NB4 (cell line): ENCODE measurements at regions not wholly inside any gene's neighbourhood (a gene's known extent, or its start where the extent isn't known, plus 50 kb on each side); places are given as distances from the start of the nearest gene placed in this dataset.

Source experiments
- MYC ChIP-seq: IDR thresholded peaks from 2 replicates; pipeline ENCODE4 v1.6.1; 2011; ENCODE audit warnings: low read depth, low read length
- POLR2A ChIP-seq: IDR thresholded peaks from 2 replicates; pipeline ENCODE4 v1.6.1; 2011; ENCODE audit warnings: mild to moderate bottlenecking; ENCODE audit not compliant: insufficient read length; ENCODE audit errors: extremely low read depth

GRCh38 chr7:51639661-51640334, 323.2 kb upstream of the COBL start:
- TF ChIP-seq POLR2A: no peak
- TF ChIP-seq MYC: no peak
